NCI-H510A (cell line): ENCODE measurements at regions not wholly inside any gene's neighbourhood (a gene's known extent, or its start where the extent isn't known, plus 50 kb on each side); places are given as distances from the start of the nearest gene placed in this dataset.

ENCODE experiments used
- DNase-seq: peaks from one replicate; lab custom pipeline; 2025; lab: John Stamatoyannopoulos, UW

DNA sequence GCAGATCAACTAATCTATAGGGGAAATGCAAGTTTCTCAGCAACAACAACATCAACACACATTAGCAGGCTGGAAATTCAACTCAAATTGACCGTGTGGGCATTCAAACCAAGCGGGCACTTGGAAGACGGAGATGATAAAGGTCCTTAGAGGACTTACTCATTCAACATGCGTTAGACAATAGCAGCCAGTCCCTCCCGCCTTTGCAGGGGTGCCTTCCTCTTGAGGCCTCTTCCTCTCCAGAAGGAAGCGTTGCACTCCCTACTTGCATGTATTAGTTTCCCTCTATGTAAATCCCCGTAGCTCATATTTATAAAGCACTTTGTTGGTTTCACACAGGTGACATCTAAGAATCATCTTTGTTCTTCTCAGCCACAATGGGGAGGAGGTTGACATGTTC lies 300.8 kb upstream of the STXBP5 start:
- DNase-seq = no peak

DNA sequence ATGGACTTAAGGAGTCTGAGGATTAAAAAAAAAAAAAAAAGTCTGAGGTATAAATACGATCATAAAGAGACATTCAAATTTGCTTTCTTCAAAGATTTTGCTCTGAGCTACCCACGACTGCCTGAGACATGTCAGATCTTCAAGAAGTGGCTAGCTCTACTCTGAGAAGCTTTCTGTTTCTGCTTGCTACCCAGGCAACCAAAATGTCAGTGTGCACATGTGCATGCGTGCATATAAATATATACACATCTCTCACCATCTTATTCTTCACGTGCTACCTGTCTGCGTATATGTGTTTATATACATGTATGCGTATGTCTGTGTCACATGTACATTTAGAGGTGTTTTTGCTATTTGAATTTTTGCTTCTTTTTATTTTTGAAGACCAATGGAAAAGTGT lies 299.6 kb upstream of the STXBP5 start:
- no peak for DNase-seq

DNA sequence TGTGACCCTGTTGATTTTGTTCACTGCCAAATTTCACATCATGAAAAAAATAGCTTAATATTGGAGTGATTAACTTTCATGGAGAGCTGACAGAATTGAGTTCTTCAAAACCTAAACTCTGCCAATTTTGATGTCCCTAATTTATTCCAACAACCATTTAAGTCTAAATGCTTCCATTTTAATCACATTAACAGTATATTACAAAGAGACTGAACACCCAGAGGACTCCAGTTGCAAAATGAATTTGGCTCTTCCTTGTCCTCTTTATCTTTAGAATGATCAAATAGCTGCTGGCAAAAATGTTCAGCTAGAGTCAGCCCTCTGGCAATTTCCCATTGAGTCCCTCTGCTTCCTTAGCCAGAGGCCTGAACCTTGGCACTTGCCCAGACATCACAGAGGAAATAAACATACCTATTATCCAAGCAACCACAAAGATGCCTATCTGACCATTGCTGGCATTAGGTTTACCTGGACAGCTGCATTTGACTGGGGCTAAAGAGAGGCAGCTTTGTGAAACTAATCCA lies 299.0 kb upstream of the STXBP5 start:
- no peak for DNase-seq

DNA sequence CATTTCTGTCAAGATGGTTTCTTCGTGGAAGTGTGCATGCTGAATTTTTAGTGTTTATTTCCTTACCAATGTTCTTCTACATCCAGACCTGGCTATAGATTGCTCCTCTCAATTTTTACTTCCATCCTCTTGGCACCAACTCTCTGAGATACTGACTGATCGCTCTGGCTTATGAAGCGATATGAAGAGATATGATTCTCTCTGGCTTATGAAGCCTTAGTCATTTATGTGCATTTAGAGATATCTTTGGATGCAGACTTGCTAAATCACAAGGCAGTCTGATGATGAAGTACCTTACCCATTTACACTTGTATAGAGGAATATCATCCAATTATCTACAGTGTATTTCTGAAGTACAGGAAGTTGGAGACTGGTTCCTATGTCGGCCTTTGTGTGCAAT lies 295.4 kb upstream of the STXBP5 start:
- no peak for DNase-seq

DNA sequence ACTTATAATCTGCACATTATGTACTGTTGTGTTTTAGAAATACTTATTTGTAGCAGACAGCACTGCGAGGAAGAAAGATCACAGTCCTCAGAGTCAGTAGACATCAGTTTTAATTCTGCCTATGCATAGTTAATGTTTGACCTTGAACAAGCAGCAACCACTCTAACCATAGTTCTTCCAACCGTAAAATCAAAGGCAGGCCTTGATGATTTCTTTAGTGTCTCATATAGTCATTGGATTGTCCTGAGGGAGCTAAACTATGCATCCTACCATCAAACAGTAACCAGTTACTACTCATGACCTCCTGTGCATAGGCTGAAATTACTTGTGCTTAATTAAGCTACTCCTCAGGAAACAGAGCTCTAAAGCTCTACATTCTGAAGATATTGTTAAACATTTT lies 294.8 kb upstream of the STXBP5 start:
- DNase-seq = no peak

DNA sequence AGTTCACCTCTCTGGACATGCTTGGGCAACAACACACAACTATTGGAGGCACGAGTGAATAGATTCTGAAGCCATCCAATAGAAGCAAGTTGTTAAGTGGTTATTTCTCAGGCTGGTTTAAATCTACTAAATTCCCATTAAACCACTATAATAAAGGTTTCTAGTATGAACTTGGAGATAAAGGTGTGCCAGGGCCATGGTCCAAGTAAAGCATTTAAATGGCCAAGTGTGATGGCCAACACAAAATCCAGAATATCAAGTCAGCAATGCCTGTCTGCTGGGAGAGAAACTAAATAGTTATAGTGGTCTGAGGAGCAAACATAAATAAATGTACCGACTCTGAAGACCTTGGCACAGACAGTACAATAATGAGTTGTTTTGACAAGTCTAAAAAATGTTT lies 294.3 kb upstream of the STXBP5 start:
- no peak for DNase-seq

DNA sequence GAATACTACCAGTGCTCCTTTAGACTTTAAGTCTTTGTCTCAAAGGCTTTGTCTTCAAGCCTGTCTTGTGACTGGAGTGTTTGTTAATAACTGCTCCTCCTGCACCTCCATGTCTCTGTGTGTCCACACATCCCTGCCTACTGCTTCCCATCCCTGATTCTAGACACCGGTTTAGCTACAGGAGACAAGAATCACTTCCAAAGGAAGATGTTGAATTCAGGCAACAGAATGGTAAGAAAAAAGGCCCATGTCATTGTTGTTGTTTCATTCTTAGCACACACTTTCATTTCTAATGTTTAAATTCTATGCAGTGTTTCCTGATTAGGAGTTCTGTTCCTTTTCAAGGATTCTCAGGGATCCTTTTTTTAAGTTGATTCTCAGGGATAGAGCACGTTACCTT lies 293.6 kb upstream of the STXBP5 start:
- no peak for DNase-seq

DNA sequence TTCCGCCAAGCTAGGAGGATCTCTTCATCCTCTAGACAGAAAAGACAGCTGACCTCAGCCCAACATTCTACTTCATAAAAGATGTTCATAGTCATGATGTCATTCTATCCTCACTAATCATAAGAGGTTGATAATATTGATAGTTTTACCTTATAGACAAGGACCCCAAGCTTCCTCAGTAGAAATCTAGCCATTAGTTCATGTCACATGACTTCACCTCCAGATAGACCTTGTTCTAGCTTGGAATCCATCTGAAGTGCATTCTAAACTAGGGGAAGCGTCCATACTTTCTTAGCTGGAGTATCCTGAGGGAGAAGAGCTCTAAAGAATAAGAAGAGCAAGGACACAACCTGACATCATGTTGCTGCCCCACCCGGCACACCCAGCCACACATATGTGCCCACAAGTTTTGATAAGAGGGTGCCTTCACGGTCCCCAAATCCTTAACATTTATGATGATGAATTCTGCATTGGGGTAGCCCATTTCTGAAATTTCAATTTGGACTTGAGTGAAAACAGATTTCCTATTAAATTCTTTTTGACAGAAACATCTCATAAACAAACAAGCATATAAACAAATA lies 292.5 kb upstream of the STXBP5 start:
- DNase-seq = no peak

DNA sequence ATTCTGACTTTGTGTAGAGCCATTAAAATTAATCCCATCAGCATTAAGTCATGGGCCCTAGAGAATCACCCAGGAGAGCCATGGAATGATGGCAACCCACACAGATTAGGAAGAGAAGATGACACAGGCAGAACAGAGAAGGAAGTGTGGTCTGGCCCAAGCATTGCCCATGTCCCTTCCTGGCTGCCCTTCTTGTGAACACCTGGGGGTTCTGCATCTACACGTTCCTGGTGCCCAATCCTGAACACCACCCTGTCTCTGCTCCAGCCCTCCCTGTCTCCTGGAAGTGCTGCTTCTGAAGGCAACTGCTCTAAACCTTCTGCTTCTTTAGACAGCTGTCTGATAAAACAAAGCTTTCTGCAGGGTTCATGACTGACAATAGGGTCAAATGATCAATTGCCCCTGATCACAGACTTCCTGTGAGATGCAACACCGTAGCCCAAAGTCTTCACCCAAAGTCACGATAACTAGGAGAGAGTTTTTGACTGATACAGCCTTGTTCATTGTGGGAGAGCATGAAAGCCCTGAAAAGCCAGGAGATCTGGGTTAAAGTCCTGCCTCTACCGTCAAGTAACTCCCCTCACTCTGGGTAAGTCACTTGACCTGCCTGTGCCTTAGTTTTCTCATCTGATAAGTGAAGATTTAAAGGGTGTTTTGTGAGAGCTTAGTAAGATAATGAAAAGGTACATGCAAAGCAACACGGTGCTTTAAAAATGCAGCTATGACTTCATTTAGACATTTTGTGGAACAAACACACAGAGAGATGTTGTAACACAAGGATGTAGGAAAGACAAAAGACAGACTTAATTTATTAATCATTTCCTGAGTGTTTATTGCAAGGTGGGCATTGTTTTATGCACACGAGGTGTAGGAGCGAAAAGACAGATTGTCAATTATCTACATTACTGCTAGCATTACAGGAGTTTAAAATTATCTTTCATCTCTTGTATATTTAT lies 291.2 kb upstream of the STXBP5 start:
- no peak for DNase-seq

DNA sequence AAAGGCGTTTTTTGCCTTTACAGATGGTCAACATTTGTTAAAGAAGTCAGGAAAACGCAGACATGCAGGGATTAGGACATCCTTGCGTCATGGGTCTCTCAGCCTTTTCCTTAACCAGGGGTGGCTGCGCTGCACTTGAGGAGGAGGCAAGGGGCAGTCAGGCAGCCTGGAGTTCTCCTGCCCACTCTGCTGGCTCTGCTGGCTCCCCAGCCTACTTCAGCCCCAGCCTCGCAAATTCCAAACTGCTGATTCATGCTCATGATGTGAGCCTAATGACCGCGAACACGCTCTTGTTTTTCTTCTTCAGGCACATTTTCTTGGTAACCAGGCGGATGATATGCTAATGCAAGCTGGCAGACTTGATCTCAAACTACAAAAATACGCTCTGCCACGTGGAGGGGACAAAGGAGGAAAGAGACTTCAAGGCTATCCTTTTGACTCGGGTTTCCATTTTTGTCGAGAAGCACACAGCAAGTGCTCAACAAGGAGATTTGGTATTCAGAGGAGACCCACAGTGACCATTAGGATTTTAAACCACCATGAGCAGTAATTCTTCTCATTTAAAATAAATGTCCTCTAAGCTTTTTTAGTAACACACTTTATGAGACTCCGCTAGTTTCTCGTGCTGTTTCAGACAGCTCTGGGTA lies 290.3 kb upstream of the STXBP5 start:
- no peak for DNase-seq

DNA sequence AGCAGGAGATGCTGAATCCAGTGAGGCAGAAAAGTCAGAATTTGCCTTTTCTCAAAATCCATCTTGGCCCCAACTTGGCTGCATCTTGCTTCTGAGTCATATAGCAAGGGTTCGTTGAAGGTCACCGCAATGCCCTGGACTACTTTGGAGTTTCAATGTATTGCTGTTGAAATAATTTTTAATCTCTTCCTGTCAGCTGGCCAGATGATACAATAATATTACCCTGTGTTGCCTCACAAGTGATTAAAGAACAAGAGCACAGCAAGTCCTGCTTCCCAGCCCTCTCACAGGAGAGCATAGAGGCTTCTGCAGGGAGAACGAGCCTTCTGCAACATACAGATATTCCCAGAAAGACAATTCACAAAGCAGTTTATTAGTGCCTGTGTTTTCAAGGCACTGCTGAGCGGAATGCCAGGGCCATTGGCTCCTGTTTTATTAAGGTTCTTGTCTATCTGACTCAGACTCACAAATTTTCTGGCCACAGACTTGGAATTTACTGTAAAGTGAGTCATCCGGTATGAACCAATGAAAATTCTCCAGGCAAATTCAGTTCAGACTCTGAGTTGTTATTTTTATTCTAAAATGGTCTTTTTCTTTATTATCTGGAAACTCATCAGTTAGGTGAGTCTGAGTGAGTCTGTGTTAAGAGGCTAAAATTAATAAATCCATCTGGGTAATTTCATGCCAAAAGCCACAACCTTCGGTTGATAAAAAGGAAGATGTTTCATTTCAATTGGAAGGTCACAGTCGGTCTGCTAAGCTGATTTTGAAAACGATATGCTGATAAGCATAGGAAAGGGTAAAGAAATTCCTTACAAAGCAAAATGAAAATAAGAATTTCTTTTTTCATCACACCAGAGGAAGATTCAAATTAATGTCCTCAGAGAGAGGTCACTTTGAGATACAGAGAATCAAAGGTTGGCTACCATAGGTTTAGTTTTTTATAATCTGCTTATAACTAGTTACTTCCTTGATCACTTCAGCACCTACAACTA lies 289.4 kb upstream of the STXBP5 start:
- DNase-seq = no peak

DNA sequence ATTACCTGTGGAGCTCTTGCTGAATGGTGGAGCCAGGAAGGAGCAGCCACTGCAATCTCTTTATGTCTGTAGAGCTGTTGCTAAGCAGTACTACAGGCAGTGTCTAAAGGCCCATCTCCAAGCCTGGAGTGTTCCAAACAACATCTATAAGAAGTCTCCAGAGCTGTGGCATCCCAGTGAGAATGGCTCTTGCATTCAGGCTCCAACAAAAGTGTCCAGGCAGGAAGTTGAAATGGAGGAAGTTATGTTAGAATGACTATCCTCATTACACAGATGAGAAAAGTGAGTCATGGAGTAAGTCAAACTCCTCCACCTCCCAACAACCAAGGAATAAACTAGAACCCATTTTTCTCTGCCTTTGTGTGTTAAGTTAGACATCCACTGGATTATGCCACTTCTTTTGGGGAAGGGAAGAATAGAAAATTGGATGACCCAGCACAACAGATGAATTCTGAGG lies 288.5 kb upstream of the STXBP5 start:
- no peak for DNase-seq

DNA sequence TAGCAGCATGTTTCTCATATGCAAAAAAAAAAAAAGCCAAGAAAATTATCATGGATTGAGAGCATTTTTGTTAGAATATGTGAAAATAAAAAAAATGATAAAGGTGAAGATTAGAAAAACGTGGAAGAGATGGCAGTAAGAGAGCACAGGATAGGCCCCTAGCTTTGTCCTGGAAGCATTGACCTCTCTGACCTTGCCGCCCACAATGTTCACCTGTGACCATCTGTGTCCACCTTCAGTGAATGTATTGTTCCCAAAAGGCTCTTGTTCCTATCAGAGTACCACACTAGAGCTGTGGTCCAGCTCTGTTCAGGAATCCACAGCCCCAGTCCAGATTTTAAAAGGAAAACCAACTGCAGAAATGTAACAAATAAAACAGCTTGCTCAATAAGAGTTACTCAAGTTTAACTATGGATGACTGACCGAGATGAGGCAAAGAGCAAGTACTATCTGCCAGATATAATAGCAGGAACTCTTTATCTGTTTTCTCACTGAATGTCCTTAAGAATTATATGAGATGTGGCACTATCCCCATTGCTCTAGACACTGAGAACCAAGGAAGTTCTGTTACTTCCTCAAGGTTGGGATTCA lies 287.7 kb upstream of the STXBP5 start:
- no peak for DNase-seq

DNA sequence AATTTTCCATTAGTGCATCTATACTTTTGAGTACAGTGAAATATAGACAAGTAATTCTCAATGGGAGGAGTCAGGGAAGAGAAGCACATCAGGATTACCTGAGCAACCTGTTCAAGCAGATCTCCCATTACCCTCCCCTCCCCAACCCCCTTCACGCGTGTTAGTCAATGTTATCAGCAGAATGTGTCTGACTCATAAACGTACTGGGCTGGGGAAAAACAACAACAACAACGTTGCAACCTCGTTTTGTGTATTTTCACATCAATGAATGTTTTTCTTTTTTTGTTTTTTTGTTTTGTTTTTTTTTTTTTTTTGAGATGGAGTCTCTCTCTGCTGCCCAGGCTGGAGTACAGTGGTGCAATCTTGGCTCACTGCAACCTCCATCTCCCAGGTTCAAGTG lies 287.0 kb upstream of the STXBP5 start:
- DNase-seq = no peak

DNA sequence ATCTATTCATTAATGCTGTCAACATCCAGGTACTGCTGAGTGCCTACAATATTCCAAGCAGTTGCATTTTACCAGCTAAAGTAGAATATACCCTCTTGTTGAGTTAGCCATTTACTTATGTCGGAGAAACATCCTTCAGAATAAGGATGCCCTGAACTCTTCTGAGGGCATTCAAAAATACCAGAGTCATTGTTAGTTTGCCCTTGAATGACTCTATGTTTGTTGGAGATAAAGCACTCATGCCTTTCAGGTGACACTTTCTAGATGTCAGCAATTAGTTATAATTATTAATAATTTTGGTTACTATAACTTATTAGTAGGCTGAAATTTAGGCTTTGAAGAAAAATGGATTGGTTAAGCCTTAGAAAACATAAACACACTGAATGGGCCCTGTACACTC lies 286.2 kb upstream of the STXBP5 start:
- no peak for DNase-seq

DNA sequence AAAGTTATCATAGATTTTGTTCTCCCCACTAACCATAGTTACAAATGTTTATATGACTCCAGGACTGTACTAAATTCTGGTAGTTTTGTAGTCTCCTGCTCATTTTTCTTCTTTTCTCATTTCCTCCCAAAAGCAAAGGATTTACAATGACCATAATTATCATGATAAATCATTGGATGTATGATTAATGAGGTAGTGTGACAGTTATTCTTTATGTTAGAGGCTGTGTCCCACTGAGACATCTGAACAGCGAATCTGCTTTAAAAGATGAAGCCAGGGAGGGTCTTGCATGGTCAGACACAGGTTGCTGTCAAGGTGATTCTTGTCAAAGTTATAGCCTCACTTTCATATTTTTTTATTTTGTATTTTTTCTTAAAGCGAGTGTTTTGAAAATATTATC lies 285.2 kb upstream of the STXBP5 start:
- no peak for DNase-seq

DNA sequence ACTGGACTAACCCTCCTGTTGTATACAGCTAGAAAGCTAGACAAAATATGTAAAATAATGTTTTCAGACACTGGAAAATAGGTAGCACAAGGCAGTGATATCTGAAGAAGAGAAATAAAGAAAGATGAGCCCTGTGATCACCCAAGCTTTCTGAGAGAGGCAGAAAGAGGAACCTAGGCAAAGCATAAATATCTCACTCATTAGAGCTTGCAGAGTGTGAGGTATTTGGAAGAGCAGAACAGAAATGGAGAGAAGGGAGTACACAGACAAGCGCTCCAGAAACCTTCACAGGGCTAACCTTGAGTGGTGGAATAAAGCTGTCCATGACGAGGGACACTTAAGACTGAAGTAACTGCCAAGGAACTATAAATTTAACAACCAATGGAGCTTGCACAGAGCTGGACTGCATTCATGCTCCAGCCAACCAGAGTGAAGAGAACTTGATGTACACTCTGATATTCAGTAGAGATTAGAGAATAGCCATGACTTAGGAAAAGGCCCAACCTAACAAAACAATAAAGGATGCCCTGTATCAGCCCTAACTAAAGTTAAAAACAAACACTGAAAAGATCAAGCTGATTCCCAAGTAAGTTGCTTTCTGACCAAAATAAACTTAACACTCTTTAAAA lies 280.9 kb upstream of the STXBP5 start:
- no peak for DNase-seq

DNA sequence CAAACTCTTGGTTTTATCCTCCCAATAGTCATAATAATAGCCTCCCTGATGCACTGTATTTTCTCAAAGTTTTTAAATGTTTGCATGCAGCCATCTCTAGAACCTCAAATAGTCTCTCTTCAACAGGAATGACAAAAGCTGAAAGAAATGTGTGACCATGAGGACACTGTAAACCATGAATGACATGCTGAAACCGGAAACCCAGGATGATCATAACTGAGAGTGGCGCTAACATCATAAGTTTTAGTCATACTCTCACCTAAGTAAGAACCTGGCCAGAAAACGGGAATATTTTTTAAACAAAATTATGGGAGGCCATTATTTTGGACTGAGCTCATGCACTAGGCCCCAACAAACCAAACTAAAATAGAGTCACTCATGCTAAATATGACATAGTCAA lies 278.4 kb upstream of the STXBP5 start:
- no peak for DNase-seq

DNA sequence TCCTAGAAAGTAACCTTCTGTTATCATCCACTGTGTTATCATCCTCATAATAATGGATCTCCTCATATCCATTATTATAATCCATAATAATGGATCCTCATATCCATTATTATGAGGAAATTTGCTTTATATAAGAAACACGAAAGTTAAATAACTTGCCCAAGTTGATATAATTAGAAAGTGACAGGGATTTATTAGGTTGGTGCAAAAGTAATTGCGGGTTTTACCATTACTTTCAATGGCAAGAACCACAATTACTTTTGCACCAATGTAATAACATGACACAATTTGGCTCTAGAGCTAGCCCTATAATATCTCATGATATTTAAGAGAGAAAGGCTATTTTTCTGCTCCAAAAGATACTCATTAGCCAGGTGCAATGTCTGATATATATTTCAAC lies 275.7 kb upstream of the STXBP5 start:
- no peak for DNase-seq

DNA sequence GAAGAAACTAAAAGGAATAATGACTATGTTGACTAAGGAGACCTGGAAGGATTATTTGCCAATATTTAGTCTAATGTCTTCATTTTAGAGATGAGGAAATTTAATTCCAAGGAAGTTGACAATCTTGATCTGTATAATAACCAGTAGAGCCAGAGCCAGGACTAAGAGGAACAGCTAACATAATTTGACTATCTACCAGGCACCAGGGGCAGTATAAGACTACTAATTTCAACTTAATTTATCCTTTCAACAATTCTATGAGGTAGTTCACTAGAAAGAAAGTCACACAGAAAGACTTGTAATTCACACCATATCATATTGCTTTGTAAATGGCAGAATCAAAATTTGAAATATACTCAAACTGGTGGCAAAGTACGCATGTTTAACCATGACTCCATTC lies 273.0 kb upstream of the STXBP5 start:
- no peak for DNase-seq

DNA sequence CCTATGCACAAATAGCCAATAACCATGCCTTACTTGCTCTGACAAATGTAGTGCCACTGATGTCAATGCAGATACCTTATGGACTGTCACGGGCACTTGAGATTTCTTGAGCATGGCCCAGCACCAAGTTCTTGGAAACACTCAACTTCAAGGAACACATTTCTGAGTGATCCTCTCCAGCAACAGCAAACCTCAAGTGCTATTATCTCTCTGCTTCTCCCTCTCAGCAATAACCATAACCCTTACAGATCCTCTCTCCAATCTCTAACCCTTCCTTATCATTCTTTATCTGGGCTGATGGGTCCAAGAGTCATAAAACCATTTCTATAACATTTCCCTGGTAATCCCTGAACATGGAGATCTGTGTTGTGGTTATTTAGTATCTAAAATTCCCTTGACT lies 266.9 kb upstream of the STXBP5 start:
- DNase-seq = no peak
